Endothelial cell of umbilical vein (primary cell): ENCODE measurements at regions not wholly inside any gene's neighbourhood (a gene's known extent, or its start where the extent isn't known, plus 50 kb on each side); places are given as distances from the start of the nearest gene placed in this dataset.

Experiments
- BruUV-seq: library from RNA; stranded (reverse); fragments of 400-500 nt; replicated peaks from 2 replicates; lab custom pipeline; 2021; lab: Mats Ljungman, UMichigan
- CTCF ChIA-PET: fragments of 300-600, 350-600 bp; sonication (Branson Sonifier 250); formaldehyde crosslinking; loops from one replicate; lab custom pipeline; 2021; ENCODE audit warnings: antibody characterized with exemption, inconsistent platforms; lab: Charles Lee
- POLR2A ChIA-PET: fragments of 300-600, 350-600 bp; sonication (Branson Sonifier 250); formaldehyde crosslinking; loops from one replicate; lab custom pipeline; 2021; ENCODE audit warnings: antibody characterized with exemption, inconsistent platforms; lab: Charles Lee
- DNase-seq: peaks from one replicate; pipeline ENCODE4 v3.0.0-alpha.2; 2011; ENCODE audit warnings: low read depth, low spot score
- FAIRE-seq: peaks from 2 replicates; lab custom pipeline; 2011; peaks lifted over from hg19 to GRCh38; lab: Jason Lieb, UNC
- H2AFZ ChIP-seq: 2 replicates; pipeline ENCODE4 v1.6.0; 2012; ENCODE audit warnings: low read depth, low read length, control low read depth, inconsistent platforms
- H3K27ac ChIP-seq: 2 replicates; pipeline ENCODE4 v1.5.1; 2011; ENCODE audit warnings: low read depth, mild to moderate bottlenecking, control low read depth, low read length, moderate library complexity; ENCODE audit not compliant: insufficient read depth
- H3K27me3 ChIP-seq, 2 experiments: 2 replicates each; pipeline versions ENCODE4 v1.6.0 to v1.6.1; 2011; ENCODE audit warnings: low read length in 2 of 2, mixed read lengths in 1 of 2; ENCODE audit not compliant: control insufficient read depth in 2 of 2, insufficient read depth in 2 of 2
- H3K36me3 ChIP-seq, 2 experiments: 2 replicates in 1 of 2; 3 replicates in 1 of 2; pipeline ENCODE4 v1.5.1; 2011; ENCODE audit warnings: low read length in 2 of 2, mild to moderate bottlenecking in 1 of 2, moderate library complexity in 1 of 2; ENCODE audit not compliant: control insufficient read depth in 2 of 2, insufficient read depth in 2 of 2; ENCODE audit errors: extremely low read depth in 1 of 2
- H3K4me1 ChIP-seq: 3 replicates; pipeline ENCODE4 v1.5.1; 2011; ENCODE audit warnings: mild to moderate bottlenecking, low read length; ENCODE audit not compliant: control insufficient read depth, insufficient read depth; ENCODE audit errors: extremely low read depth
- H3K4me2 ChIP-seq: 2 replicates; pipeline ENCODE4 v1.6.1; 2011; ENCODE audit warnings: low read length, control low read depth, mixed read lengths; ENCODE audit not compliant: insufficient read depth
- H3K4me3 ChIP-seq, 3 experiments: fragments of 200-600 bp in 1 of 3; sonication (generic), shearing (Covaris generic) in 1 of 3; replicated peaks in 1 of 3; 2 replicates each; pipeline ENCODE4 v1.5.1; 2011 to 2016; ENCODE audit warnings: control low read depth in 3 of 3, low read length in 3 of 3, mild to moderate bottlenecking in 2 of 3, inconsistent platforms in 1 of 3, low read depth in 1 of 3, moderate library complexity in 1 of 3; ENCODE audit not compliant: insufficient read depth in 1 of 3
- H3K79me2 ChIP-seq: 2 replicates; pipeline ENCODE4 v1.6.0; 2012; ENCODE audit warnings: low read length, inconsistent platforms; ENCODE audit not compliant: control insufficient read depth, insufficient read depth
- H3K9ac ChIP-seq: replicated peaks from 2 replicates; pipeline ENCODE3; 2011; ENCODE audit warnings: low read length, control low read depth; ENCODE audit not compliant: insufficient read depth; ENCODE audit errors: extremely low read depth
- H3K9me1 ChIP-seq: replicated peaks from 3 replicates; pipeline ENCODE4 v1.6.0; 2011; ENCODE audit warnings: mild to moderate bottlenecking, low read length; ENCODE audit not compliant: control insufficient read depth, insufficient read depth; ENCODE audit errors: extremely low read depth
- H3K9me3 ChIP-seq: replicated peaks from 2 replicates; pipeline ENCODE4 v1.5.1; 2012; ENCODE audit warnings: low read length, inconsistent platforms; ENCODE audit not compliant: control insufficient read depth, insufficient read depth
- H4K20me1 ChIP-seq: replicated peaks from 2 replicates; pipeline ENCODE3; 2011; ENCODE audit warnings: mild to moderate bottlenecking, low read length; ENCODE audit not compliant: control insufficient read depth, insufficient read depth; ENCODE audit errors: extremely low read depth
- EZH2 ChIP-seq: IDR thresholded peaks from 2 replicates; pipeline ENCODE4 v1.6.1; 2012; ENCODE audit warnings: borderline replicate concordance, low read depth, mild to moderate bottlenecking, moderate library complexity, low read length, inconsistent platforms; ENCODE audit not compliant: severe bottlenecking
- FOS ChIP-seq: IDR thresholded peaks from 2 replicates; pipeline ENCODE4 v1.6.1; 2011; ENCODE audit warnings: mild to moderate bottlenecking, low read length, moderate library complexity, borderline replicate concordance; ENCODE audit not compliant: insufficient read depth
- GATA2 ChIP-seq: IDR thresholded peaks from 2 replicates; pipeline ENCODE4 v1.7.0; 2011; ENCODE audit warnings: low read depth, mild to moderate bottlenecking, moderate library complexity, mixed read lengths, low read length; ENCODE audit not compliant: insufficient read length, insufficient read depth
- JUN ChIP-seq: IDR thresholded peaks from 2 replicates; pipeline ENCODE4 v1.6.1; 2011; ENCODE audit warnings: borderline replicate concordance, low read depth; ENCODE audit not compliant: insufficient read length, insufficient read depth
- MYC ChIP-seq: IDR thresholded peaks from one replicate; pipeline ENCODE4 v1.6.1; 2011; ENCODE audit warnings: mild to moderate bottlenecking, low read depth, low read length
- POLR2A ChIP-seq: IDR thresholded peaks from 2 replicates; pipeline ENCODE4 v1.6.1; 2012; ENCODE audit warnings: low read depth, mild to moderate bottlenecking, control low read depth, low read length
- POLR2AphosphoS5 ChIP-seq: IDR thresholded peaks from 2 replicates; pipeline ENCODE4 v1.6.1; 2012; ENCODE audit warnings: low read depth, mild to moderate bottlenecking, control low read depth, low read length, moderate library complexity; ENCODE audit not compliant: insufficient read depth
- dilution Hi-C: fragments of 300-500 bp; cut with MboI; formaldehyde crosslinking; loops from one replicate; pipeline ENCODE4 v1.15.0; 2019; ENCODE audit warnings: low sequenced_read_pairs; ENCODE audit not compliant: extremely low pct_ligation_motif_present
- intact Hi-C: fragments of 100-400 bp; cut with micrococcal nuclease; formaldehyde crosslinking; loops from one replicate; pipeline ENCODE4 v1.10.0; 2022
- TF ChIP-seq, protein P1 (sequence below): IDR thresholded peaks from 2 replicates; pipeline ENCODE4 v1.6.1; 2011; ENCODE audit not compliant: insufficient read depth, insufficient read length
- TF ChIP-seq, protein P2 (sequence below), 2 donors: IDR thresholded peaks; 1 replicate in 1 of 2; 2 replicates in 1 of 2; pipeline ENCODE4 v1.5.1; 2011; ENCODE audit warnings: low read length in 2 of 2, mild to moderate bottlenecking in 2 of 2, moderate library complexity in 2 of 2, control low read depth in 1 of 2, inconsistent platforms in 1 of 2, low read depth in 1 of 2; ENCODE audit not compliant: insufficient read depth in 1 of 2; ENCODE audit errors: extremely low read depth in 1 of 2

DNA sequence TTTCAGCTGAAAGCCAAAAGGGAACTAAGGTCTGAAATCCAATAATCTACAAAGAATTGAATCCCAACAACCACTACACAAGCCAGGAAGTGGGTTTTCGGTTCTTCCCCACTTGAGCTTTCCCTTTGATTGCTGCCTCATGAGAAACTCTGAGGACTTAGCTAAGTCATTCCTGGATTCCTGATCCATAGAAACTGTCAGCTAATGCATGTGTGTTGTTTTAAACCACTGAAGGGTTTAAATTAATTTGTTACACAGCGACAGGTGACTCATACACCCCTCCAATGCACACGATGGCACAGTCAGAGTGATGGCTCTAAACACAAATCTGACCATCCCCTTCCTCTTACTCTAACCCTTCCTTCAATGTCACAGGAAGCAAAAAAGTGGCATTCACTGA is 282.9 kb downstream of the RAB28 start:
- H3K4me3 ChIP-seq = no peak overlapping the region
- DNase-seq (no peak), FAIRE-seq (no peak)

More for the DNA sequence above, 282.9 kb downstream of the RAB28 start:
- H3K4me2 ChIP-seq = no peak overlapping the region
- H3K9me1 ChIP-seq = no peaks in the 10 kb centered on the region
- H3K27me3 ChIP-seq = no peaks in the 10 kb centered on the region
- H2AFZ ChIP-seq = no peak overlapping the region
- intact Hi-C loops (no loop called here), dilution Hi-C loops (no loop called here)
- H3K9ac ChIP-seq = no peak overlapping the region
- H3K27ac ChIP-seq = no peak overlapping the region
- CTCF ChIA-PET = no interaction called here
- POLR2A ChIA-PET = no interaction called here
- H3K36me3 ChIP-seq = no peaks in the 10 kb centered on the region
- H3K4me1 ChIP-seq = no peaks in the 10 kb centered on the region
- no TSS peak for BruUV-seq
- no peaks in the 10 kb centered on the region for H4K20me1 ChIP-seq
- TF ChIP-seq GATA2 (no peak), POLR2A (no peak), POLR2AphosphoS5 (no peak), JUN (no peak), FOS (no peak), MYC (no peak), EZH2 (no peak)
- TF ChIP-seq, protein P1, sequence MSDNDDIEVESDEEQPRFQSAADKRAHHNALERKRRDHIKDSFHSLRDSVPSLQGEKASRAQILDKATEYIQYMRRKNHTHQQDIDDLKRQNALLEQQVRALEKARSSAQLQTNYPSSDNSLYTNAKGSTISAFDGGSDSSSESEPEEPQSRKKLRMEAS = no peak
- TF ChIP-seq, protein P2, sequence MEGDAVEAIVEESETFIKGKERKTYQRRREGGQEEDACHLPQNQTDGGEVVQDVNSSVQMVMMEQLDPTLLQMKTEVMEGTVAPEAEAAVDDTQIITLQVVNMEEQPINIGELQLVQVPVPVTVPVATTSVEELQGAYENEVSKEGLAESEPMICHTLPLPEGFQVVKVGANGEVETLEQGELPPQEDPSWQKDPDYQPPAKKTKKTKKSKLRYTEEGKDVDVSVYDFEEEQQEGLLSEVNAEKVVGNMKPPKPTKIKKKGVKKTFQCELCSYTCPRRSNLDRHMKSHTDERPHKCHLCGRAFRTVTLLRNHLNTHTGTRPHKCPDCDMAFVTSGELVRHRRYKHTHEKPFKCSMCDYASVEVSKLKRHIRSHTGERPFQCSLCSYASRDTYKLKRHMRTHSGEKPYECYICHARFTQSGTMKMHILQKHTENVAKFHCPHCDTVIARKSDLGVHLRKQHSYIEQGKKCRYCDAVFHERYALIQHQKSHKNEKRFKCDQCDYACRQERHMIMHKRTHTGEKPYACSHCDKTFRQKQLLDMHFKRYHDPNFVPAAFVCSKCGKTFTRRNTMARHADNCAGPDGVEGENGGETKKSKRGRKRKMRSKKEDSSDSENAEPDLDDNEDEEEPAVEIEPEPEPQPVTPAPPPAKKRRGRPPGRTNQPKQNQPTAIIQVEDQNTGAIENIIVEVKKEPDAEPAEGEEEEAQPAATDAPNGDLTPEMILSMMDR (IDR thresholded peaks at IDR 0.05; ENCODE audit: extremely low read depth in 1 of 2, insufficient read depth in 1 of 2, low read depth in 1 of 2, low read length in 2 of 2) = no peak
- no peaks in the 10 kb centered on the region for H3K79me2 ChIP-seq
- H3K9me3 ChIP-seq = no peaks in the 10 kb centered on the region
